Vagina (tissue), 2 donors: ENCODE measurements at regions not wholly inside any gene's neighbourhood (a gene's known extent, or its start where the extent isn't known, plus 50 kb on each side); places are given as distances from the start of the nearest gene placed in this dataset.

Experiments
- POLR2A ChIP-seq, 2 donors: fragments of 450-650 bp; IDR thresholded peaks; one replicate each; pipeline ENCODE4 v1.6.1; 2017; ENCODE audit warnings: antibody characterized with exemption in 2 of 2, mild to moderate bottlenecking in 2 of 2, moderate library complexity in 2 of 2
- POLR2AphosphoS5 ChIP-seq, 2 donors: sonication (generic); formaldehyde crosslinking; IDR thresholded peaks; one replicate each; pipeline ENCODE4 v1.9.0; 2017; ENCODE audit warnings: antibody characterized with exemption in 2 of 2, mild to moderate bottlenecking in 2 of 2, low read depth in 1 of 2; ENCODE audit not compliant: insufficient read depth in 1 of 2
- TF ChIP-seq, protein P1 (sequence below), 3 experiments: fragments of 450-650 bp in 2 of 3; fragments of 200-600 bp in 1 of 3; sonication (generic) in 1 of 3; IDR thresholded peaks; one replicate each; pipeline ENCODE4 v1.5.1; 2017 to 2019; ENCODE audit warnings: antibody characterized with exemption in 3 of 3, mild to moderate bottlenecking in 2 of 3, moderate library complexity in 2 of 3

- TF ChIP-seq POLR2A (IDR thresholded peaks at IDR 0.05) (no peak), POLR2AphosphoS5 (IDR thresholded peaks at IDR 0.05; ENCODE audit: insufficient read depth in 1 of 2, low read depth in 1 of 2) (no peak)
- TF ChIP-seq, protein P1, sequence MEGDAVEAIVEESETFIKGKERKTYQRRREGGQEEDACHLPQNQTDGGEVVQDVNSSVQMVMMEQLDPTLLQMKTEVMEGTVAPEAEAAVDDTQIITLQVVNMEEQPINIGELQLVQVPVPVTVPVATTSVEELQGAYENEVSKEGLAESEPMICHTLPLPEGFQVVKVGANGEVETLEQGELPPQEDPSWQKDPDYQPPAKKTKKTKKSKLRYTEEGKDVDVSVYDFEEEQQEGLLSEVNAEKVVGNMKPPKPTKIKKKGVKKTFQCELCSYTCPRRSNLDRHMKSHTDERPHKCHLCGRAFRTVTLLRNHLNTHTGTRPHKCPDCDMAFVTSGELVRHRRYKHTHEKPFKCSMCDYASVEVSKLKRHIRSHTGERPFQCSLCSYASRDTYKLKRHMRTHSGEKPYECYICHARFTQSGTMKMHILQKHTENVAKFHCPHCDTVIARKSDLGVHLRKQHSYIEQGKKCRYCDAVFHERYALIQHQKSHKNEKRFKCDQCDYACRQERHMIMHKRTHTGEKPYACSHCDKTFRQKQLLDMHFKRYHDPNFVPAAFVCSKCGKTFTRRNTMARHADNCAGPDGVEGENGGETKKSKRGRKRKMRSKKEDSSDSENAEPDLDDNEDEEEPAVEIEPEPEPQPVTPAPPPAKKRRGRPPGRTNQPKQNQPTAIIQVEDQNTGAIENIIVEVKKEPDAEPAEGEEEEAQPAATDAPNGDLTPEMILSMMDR (IDR thresholded peaks at IDR 0.05): no peak
These were observed 398.9 kb downstream of the SHISA9 start for GRCh38 chr16:13300066-13300840.
